ENCODE measurements at regions not wholly inside any gene's neighbourhood (a gene's known extent, or its start where the extent isn't known, plus 50 kb on each side); places are given as distances from the start of the nearest gene placed in this dataset.

DNA sequence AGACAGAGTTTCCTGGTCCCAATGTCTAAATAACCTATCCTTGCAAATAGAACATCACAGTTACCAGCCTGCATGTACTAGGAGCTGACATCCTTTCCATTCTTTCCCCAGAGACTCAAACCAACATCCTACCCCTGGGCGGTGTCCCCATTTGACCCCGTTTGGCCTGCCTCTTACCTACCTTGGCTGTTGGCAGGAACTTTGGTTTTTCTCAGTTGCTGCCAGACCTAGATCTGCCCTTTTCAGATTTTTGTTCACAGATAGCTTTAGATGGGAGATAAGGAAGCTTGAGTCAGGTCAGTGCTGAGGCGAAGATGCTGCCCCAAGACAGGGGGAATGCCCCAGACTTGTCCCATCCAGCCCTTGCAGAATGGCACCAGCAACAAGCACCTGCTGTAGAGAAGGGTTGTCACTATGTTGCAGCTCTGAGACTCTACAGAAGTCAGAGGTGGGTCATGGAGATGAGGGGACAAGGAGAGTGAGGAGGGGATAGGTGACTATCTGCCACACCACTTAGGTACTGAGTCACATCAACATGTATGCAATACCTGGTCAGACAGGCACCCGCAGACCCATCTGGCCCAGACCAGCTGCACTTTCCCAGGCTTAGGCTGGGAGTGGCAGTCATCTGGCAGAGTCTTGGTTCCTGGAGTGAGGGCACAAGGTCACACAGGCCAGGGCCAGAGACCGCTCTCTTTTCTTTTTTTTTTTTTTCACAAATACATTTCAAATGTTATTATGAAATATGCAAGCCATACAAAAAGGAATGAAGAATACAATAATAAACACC lies 61.5 kb upstream of the POU2AF1 start (continued):
- TF ChIP-seq ZNF622 (IDR thresholded peaks at IDR 0.05) = no peak

DNA sequence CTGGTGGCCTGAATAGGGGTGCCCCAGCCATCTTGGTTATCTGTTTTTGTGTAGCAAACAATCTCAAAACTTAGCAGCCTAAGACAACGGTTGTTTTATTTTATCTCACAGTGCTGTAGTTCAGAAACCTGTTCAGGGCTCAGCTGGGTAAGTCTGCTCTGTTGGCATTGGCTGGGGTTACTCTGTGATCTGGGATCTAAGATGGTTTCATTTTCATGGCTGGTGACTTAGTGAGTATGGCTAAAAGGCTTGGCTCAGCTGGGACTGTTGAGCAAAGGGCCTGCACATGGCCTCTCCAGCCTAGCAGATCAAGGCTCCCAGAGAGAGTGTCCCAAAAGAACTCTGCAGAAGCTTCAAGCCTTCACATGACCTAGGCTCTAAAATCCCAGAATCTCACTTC lies 60.8 kb upstream of the POU2AF1 start:
- no peaks in the 10 kb centered on the region; the same call in 1 of the 2 replicates for H3K4me1 ChIP-seq (ENCODE audit: control insufficient read depth, insufficient read depth, low read length)
- ChIA-PET SMC1A (ENCODE audit: uncharacterized antibody, unreplicated experiment) (interaction anchor here (1.1 to 4.4 kb wide), 7 partner anchors 8 to 157 kb away, joined by 3 to 33 read pairs (median 5); no protein-coding TSS in a partner anchor), RAD21 (ENCODE audit: unreplicated experiment) (interaction anchor here (0.9 to 3.0 kb wide), 2 partner anchors 10 to 157 kb away, joined by 3 to 7 read pairs; no protein-coding TSS in a partner anchor), POLR2A (interaction anchor here (1.7 to 2.7 kb wide), 2 partner anchors 8 to 11 kb away, joined by 3 to 13 read pairs; no protein-coding TSS in a partner anchor), CTCF (interaction anchor here (1.1 to 6.8 kb wide), 5 partner anchors 10 to 157 kb away, joined by 3 to 72 read pairs (median 5); no protein-coding TSS in a partner anchor)
- DNase-seq (ENCODE audit: low read depth, low spot score) = no peak
- H3K27ac ChIP-seq (ENCODE audit: control insufficient read depth, insufficient read depth) = no peak overlapping the region
- H3K9me3 ChIP-seq (replicated peaks; ENCODE audit: control insufficient read depth, insufficient read depth, low read length) = no peaks in the 10 kb centered on the region
- no peaks in the 10 kb centered on the region for H4K20me1 ChIP-seq (ENCODE audit: control insufficient read depth, insufficient read depth)
- H3K9ac ChIP-seq (ENCODE audit: control insufficient read depth, insufficient read depth, low read length) = no peak overlapping the region
- H3K4me2 ChIP-seq (ENCODE audit: control insufficient read depth, insufficient read depth) = no peak overlapping the region
- TF ChIP-seq SREBF2 (IDR thresholded peaks at IDR 0.05; ENCODE audit: low read length) = no peak
- no peak for TF ChIP-seq NBN (IDR thresholded peaks at IDR 0.05)
- TF ChIP-seq, protein P1, sequence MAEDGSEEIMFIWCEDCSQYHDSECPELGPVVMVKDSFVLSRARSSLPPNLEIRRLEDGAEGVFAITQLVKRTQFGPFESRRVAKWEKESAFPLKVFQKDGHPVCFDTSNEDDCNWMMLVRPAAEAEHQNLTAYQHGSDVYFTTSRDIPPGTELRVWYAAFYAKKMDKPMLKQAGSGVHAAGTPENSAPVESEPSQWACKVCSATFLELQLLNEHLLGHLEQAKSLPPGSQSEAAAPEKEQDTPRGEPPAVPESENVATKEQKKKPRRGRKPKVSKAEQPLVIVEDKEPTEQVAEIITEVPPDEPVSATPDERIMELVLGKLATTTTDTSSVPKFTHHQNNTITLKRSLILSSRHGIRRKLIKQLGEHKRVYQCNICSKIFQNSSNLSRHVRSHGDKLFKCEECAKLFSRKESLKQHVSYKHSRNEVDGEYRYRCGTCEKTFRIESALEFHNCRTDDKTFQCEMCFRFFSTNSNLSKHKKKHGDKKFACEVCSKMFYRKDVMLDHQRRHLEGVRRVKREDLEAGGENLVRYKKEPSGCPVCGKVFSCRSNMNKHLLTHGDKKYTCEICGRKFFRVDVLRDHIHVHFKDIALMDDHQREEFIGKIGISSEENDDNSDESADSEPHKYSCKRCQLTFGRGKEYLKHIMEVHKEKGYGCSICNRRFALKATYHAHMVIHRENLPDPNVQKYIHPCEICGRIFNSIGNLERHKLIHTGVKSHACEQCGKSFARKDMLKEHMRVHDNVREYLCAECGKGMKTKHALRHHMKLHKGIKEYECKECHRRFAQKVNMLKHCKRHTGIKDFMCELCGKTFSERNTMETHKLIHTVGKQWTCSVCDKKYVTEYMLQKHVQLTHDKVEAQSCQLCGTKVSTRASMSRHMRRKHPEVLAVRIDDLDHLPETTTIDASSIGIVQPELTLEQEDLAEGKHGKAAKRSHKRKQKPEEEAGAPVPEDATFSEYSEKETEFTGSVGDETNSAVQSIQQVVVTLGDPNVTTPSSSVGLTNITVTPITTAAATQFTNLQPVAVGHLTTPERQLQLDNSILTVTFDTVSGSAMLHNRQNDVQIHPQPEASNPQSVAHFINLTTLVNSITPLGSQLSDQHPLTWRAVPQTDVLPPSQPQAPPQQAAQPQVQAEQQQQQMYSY (CRISPR knock-in tag; IDR thresholded peaks at IDR 0.05) = no peak
- no peak for TF ChIP-seq POLR2AphosphoS2 (IDR thresholded peaks at IDR 0.05; ENCODE audit: low read depth, low read length)
- no peak for TF ChIP-seq RCOR1 (conservative IDR thresholded peaks at IDR 0.05; ENCODE audit: low read depth, low read length)
- no peak for TF ChIP-seq ATF7 (IDR thresholded peaks at IDR 0.05; ENCODE audit: low read depth)
- TF ChIP-seq ESRRA (IDR thresholded peaks at IDR 0.05; ENCODE audit: low read length) = no peak
- H3K27me3 ChIP-seq (replicated peaks in 1 of 2; ENCODE audit: control insufficient read depth in 2 of 2, insufficient read depth in 2 of 2, low read length in 1 of 2) = no peaks in the 10 kb centered on the region
- WGBS (ENCODE audit: insufficient coverage, insufficient replicate concordance, low lambda C conversion rate, missing lambda C conversion rate) = 92% methylated on average over 1 of the region's 1 CpG
- in situ Hi-C loops (cut with MboI) (loop anchor here (10.0 kb wide), 1 partner anchor 985 kb away; no protein-coding TSS in a partner anchor), intact Hi-C loops (cut with micrococcal nuclease; ENCODE audit: unreplicated experiment) (no loop called here)
- ATAC-seq = no peak
- no peak for FAIRE-seq
- H3K4me3 ChIP-seq = no peak overlapping the region
- no TSS peak for BruUV-seq (replicated peaks)
- no peaks in the 10 kb centered on the region for H3K79me2 ChIP-seq (ENCODE audit: control insufficient read depth, insufficient read depth, low read length)
- no peaks in the 10 kb centered on the region for H3K36me3 ChIP-seq (ENCODE audit: control insufficient read depth in 2 of 2, insufficient read depth in 2 of 2, low read length in 1 of 2)
- no peak overlapping the region for H2AFZ ChIP-seq (ENCODE audit: control insufficient read depth, low read depth, low read length)
